GM21723 (cell line): ENCODE measurements at regions not wholly inside any gene's neighbourhood (a gene's known extent, or its start where the extent isn't known, plus 50 kb on each side); places are given as distances from the start of the nearest gene placed in this dataset.

ENCODE experiments used
- ATAC-seq: cut with Tn5 transposase; IDR thresholded peaks from one replicate; pipeline ENCODE4 v1.9.1; 2021; ENCODE audit warnings: mild to moderate bottlenecking, moderate library complexity; ENCODE audit not compliant: unreplicated experiment

GRCh38 chr18:75517286-75517685, 89.8 kb upstream of the SMIM21 start:
- ATAC-seq: no peak

GRCh38 chr18:75507636-75508035, 80.1 kb upstream of the SMIM21 start:
- no peak for ATAC-seq

- ATAC-seq: no peak
These were observed 79.4 kb upstream of the SMIM21 start for GRCh38 chr18:75506913-75507312.

- no peak for ATAC-seq
These were observed 77.0 kb upstream of the SMIM21 start for GRCh38 chr18:75504469-75504868.

- ATAC-seq: no peak
These were observed 76.1 kb upstream of the SMIM21 start for GRCh38 chr18:75503615-75504014.

GRCh38 chr18:75502286-75502685, 74.8 kb upstream of the SMIM21 start:
- ATAC-seq: no peak

- ATAC-seq: no peak
These were observed 73.0 kb upstream of the SMIM21 start for GRCh38 chr18:75500545-75500944.

- ATAC-seq: no peak
These were observed 70.2 kb upstream of the SMIM21 start for GRCh38 chr18:75497576-75498235.

- ATAC-seq: no peak
These were observed 68.6 kb upstream of the SMIM21 start for GRCh38 chr18:75496151-75496550.

GRCh38 chr18:75492852-75493251, 65.3 kb upstream of the SMIM21 start:
- no peak for ATAC-seq

GRCh38 chr18:75491361-75491760, 63.9 kb upstream of the SMIM21 start:
- ATAC-seq: no peak

GRCh38 chr18:75489493-75490190, 62.1 kb upstream of the SMIM21 start:
- ATAC-seq: no peak

- no peak for ATAC-seq
These were observed 56.2 kb upstream of the SMIM21 start for GRCh38 chr18:75483662-75484061.

- no peak for ATAC-seq
These were observed 55.4 kb upstream of the SMIM21 start for GRCh38 chr18:75482880-75483279.

GRCh38 chr18:75480487-75480886, 53.0 kb upstream of the SMIM21 start:
- no peak for ATAC-seq

GRCh38 chr18:75478996-75479880, 51.7 kb upstream of the SMIM21 start:
- peak; percentile 76 for ATAC-seq

GRCh38 chr18:75477900-75478299, 50.4 kb upstream of the SMIM21 start:
- no peak for ATAC-seq
